ENCODE measurements at regions not wholly inside any gene's neighbourhood (a gene's known extent, or its start where the extent isn't known, plus 50 kb on each side); places are given as distances from the start of the nearest gene placed in this dataset.
"Not testable (repeated sequence)": the region's sequence is repeated elsewhere in the genome, so short reads cannot be mapped to it uniquely, and the experiment has no call there.

- DNase-seq, result no peak
These were observed 486.1 kb upstream of the ADGRL2 start for GRCh38 chr1:81314513-81315233.

DNA sequence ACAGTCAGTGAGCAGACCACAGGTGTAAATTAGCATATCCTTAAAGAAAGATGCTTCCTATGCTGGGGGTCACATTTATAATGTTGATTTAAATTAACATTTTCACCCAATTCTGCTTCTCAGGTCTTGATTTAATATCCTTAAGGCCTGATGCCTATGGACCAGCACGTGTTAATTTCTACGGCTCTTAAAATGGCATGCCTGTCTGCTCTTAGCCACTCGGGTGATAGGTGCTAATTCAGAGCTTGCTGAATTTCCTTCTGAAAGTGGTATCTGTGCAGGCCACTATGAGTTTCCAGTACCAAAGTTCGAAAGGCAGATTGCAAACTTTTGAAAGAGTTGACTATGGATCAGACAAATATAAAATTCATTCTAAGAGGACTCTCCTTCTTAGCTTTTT, 487.4 kb upstream of the ADGRL2 start:
- DNase-seq, result no peak

- no peak for DNase-seq
These were observed 488.4 kb upstream of the ADGRL2 start for GRCh38 chr1:81312272-81312754.

DNA sequence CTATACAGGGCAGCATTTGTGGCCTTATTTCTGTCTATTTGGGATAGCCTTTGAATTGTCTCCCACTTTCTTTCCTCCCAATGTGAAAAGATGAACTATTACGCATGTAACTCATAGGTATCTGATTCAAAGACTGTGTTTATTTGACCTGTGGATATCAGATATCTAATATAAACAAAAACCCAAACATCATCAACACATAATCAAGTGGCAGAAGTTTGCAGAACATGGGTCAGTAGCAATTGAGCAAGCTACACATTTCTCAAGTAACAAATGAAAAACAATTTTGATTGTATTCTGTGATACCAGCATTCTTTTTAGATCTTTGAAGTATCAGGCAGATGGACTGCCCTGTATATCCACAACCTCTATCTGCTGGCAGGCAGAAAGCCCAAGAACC, 490.5 kb upstream of the ADGRL2 start:
- no peak for DNase-seq

DNA sequence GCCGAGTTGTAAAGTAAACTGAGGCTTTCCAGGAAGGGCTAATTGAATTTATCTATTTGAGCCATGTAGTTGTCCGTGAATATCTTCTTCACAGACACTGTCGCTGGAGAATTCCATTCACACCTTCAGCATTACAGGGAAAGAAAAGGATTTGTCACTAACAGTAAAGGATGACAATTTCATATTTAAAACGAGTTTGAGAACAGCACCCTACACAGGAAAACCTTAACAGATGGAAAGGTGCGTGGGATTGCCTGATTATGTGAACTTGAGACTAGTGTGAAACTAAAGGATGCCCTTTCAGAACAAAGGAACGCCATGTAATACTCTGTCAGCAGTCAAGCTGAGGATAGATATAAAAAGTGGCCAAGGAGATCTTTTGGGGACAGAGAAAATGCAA, 492.5 kb upstream of the ADGRL2 start:
- DNase-seq, result no peak

DNA sequence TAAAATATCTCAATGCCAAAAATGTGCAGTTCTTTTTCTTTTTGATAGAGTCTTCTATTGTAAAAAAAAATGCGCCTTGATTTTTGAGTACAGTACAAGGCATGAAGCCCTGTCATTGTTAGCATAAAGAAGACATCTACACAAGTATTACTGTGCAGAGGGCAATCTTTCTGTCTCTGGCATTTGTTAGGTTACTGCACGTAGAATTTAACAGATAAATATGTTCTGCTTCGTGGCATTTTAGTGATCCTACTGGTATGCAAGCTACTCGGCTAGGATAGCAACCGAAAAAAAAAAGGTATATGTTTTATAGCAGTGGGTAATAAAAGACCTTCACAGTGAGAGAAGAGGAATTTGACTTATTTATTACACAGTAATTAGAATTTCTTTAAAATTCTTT, 492.9 kb upstream of the ADGRL2 start:
- no peak for DNase-seq

GRCh38 chr1:81305997-81306452, 494.7 kb upstream of the ADGRL2 start:
- DNase-seq, result no peak

DNA sequence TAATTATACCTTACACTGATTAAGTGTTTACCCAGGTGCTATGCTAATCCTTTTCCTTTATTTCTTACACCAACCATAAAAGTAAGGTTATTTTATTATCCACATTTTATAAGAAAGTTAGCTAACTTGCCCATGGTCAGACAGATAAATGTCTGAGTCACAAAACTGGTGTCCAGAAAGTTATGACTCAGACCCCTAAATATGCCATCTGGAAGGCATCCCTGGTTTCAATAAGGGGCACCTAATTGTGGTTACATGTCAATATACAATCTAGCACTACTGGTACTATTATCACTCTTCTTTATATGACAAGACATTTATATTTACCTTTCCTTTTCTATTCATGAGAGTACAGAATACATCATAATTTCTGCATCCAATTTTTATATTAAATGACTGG, 496.5 kb upstream of the ADGRL2 start:
- no peak for DNase-seq

GRCh38 chr1:81299892-81300291, 500.8 kb upstream of the ADGRL2 start:
- DNase-seq, result no peak

GRCh38 chr1:81298266-81298665, 502.5 kb upstream of the ADGRL2 start:
- DNase-seq, result no peak

GRCh38 chr1:81296601-81297000, 504.1 kb upstream of the ADGRL2 start:
- DNase-seq, result no peak

DNA sequence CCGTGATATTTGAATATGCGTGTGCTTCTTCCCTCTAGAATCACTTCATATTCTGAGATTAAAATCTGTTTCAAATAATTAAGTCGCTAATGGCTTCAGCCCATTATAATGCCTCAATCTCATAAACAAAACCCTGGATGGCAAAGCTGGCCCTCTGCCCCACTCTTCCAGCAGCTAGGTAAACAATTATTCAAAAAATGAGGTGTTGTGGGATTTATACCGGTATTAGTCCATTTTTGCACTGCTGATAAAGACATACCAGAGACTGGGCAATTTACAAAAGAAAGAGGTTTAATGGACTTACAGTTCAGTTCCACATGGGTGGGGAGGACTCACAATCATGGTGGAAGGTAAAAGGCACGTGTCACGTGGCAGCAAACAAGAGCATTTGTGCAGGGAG, 510.4 kb upstream of the ADGRL2 start:
- no peak for DNase-seq

DNA sequence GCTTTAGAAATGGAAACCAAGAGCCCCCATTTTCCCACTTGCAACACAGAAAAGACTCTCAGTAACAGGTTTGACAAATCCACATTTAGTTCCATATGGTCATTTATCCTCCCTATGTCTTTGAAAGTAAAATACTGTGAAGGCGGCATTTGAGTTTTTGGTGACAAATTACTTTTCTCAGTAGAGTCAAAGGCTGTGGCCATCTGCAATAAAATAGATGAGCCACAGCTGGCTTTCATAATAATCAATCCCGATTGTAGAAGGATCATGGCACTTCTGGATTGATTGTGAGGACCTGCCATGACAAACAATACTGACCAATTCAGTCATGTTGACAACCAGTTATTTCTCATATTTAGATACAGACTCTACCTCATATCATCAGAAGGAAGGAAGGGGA, 512.0 kb upstream of the ADGRL2 start:
- no peak for DNase-seq

GRCh38 chr1:81287411-81288080, 513.2 kb upstream of the ADGRL2 start:
- DNase-seq, result no peak

GRCh38 chr1:81270051-81270450, 530.7 kb upstream of the ADGRL2 start:
- no peak for DNase-seq

- DNase-seq, result no peak
These were observed 535.8 kb upstream of the ADGRL2 start for GRCh38 chr1:81264976-81265375.

- no peak for DNase-seq
These were observed 540.9 kb upstream of the ADGRL2 start for GRCh38 chr1:81259625-81260411.

GRCh38 chr1:81254560-81254959, 546.2 kb upstream of the ADGRL2 start:
- DNase-seq, result no peak

GRCh38 chr1:81254068-81254467, 546.7 kb upstream of the ADGRL2 start:
- DNase-seq, result no peak

DNA sequence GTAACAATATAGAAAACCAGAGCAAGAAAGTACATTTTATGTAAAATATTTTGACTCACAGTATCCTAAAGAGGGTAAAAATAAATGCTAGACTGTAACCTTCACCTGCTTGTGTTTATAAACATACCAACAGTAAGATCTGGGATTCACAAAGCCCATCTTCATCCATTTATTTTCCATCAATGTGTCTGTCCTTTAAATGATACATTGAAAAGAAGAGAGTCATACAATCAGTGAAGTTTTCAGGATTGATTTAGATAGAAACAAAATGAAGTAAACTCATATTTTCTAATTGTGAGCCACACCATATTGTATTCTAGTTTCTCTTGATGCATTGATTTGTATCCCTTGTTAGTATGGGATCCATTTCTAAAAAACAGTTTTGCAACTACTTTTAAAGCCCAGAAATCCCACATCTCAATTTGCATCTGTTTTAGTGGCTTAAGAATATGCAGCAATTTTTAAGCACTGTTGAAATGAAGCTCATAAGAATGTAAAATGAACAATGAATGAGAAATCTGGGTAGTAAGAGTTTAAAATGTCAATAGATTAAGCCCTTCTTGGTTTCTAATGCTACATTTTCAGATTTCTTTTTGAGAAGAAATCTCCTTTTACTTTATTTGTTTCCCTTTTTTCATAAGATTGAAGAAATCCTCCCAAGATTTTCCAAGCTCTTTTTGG, 548.1 kb upstream of the ADGRL2 start:
- DNase-seq, result no peak

DNA sequence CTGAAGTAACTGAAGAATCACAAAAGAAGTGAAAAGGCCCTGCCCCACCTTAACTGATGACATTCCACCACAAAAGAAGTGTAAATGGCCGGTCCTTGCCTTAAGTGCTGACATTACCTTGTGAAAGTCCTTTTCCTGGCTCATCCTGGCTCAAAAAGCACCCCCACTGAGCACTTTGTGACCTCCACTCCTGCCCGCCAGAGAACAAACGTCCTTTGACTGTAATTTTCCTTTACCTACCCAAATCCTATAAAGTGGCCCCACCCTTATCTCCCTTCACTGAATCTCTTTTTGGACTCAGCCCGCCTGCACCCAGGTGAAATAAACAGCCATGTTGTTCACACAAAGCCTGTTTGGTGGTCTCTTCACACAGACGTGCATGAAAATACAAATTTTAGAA, 549.9 kb upstream of the ADGRL2 start:
- not testable (repeated sequence) for DNase-seq

GRCh38 chr1:81245084-81245715, 555.5 kb upstream of the ADGRL2 start:
- DNase-seq, result not testable (repeated sequence)

DNA sequence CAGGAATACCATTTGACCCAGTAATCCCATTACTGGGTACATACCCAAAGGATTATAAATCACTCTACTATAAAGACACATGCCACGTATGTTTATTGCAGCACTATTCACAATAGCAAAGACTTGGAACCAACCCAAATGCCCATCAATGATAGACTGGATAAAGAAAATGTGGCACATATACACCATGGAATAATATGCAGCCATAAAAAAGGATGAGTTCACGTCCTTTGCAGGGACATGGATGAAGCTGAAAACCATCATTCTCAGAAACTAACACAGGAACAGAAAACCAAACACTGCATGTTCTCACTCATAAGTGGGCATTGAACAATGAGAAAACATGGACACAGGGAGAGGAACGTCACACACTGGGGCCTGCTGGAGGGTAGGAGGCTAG, 556.1 kb upstream of the ADGRL2 start:
- not testable (repeated sequence) for DNase-seq

Data from CD4-positive, alpha-beta T cell treated with Interleukin-15 for 1 hour (primary cell).